ENCODE measurements at regions not wholly inside any gene's neighbourhood (a gene's known extent, or its start where the extent isn't known, plus 50 kb on each side); places are given as distances from the start of the nearest gene placed in this dataset.

- TF ChIP-seq CTCF (IDR thresholded peaks at IDR 0.05) (no peak), POLR2A (IDR thresholded peaks at IDR 0.05) (no peak)
Measured at GRCh38 chr1:229030630-229031029, 240.3 kb upstream of the RAB4A start.

Data from right lobe of liver (tissue), 4 donors.